PFSK-1 (cell line): ENCODE measurements at regions not wholly inside any gene's neighbourhood (a gene's known extent, or its start where the extent isn't known, plus 50 kb on each side); places are given as distances from the start of the nearest gene placed in this dataset.

Experiments used
- FOXP2 ChIP-seq: optimal IDR thresholded peaks from 2 replicates; pipeline ENCODE3; 2011; ENCODE audit warnings: borderline replicate concordance, control low read depth, inconsistent platforms; ENCODE audit not compliant: insufficient read depth; ENCODE audit errors: extremely low read length, extremely low read depth
- POLR2AphosphoS5 ChIP-seq: IDR thresholded peaks from 2 replicates; pipeline ENCODE4 v1.6.1; 2012; ENCODE audit warnings: low read depth, mild to moderate bottlenecking, control low read depth, low read length, moderate library complexity
- SIN3A ChIP-seq: IDR thresholded peaks from 2 replicates; pipeline ENCODE4 v1.6.1; 2012; ENCODE audit warnings: mild to moderate bottlenecking, low read length, moderate library complexity, borderline replicate concordance; ENCODE audit not compliant: insufficient read depth
- TAF1 ChIP-seq: IDR thresholded peaks from 2 replicates; pipeline ENCODE4 v1.6.1; 2012; ENCODE audit warnings: low read length, control low read depth, borderline replicate concordance; ENCODE audit not compliant: insufficient read depth
- TF ChIP-seq, protein P1 (sequence below), 2 experiments: IDR thresholded peaks; 2 replicates each; pipeline versions ENCODE4 v1.6.1 to v1.8.0; 2011 to 2012; ENCODE audit warnings: low read depth in 2 of 2, low read length in 2 of 2, control low read depth in 1 of 2, inconsistent platforms in 1 of 2, mild to moderate bottlenecking in 1 of 2, moderate library complexity in 1 of 2; ENCODE audit not compliant: insufficient read depth in 1 of 2

DNA sequence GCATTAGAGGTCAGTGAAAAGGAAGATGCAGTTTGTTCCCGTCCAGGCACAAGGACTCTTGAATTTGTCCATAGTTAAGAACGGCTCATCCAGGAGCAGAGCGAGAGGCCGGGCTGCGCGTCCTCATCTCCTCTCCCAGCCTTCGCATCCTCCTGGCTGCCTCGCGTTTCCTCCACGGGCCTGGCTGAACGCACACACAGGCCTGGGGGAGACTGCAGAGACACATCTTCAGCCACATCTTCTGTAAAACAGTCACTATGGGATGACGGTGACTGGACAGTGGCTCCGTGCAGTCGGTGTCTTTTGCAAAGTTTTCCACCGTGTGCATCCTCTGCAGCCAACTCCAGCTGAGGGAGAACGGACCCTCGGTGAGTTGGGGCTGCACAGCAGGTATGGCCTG is 89.7 kb downstream of the PSMG1 start:
- no peak for TF ChIP-seq POLR2AphosphoS5
- TF ChIP-seq, protein P1, sequence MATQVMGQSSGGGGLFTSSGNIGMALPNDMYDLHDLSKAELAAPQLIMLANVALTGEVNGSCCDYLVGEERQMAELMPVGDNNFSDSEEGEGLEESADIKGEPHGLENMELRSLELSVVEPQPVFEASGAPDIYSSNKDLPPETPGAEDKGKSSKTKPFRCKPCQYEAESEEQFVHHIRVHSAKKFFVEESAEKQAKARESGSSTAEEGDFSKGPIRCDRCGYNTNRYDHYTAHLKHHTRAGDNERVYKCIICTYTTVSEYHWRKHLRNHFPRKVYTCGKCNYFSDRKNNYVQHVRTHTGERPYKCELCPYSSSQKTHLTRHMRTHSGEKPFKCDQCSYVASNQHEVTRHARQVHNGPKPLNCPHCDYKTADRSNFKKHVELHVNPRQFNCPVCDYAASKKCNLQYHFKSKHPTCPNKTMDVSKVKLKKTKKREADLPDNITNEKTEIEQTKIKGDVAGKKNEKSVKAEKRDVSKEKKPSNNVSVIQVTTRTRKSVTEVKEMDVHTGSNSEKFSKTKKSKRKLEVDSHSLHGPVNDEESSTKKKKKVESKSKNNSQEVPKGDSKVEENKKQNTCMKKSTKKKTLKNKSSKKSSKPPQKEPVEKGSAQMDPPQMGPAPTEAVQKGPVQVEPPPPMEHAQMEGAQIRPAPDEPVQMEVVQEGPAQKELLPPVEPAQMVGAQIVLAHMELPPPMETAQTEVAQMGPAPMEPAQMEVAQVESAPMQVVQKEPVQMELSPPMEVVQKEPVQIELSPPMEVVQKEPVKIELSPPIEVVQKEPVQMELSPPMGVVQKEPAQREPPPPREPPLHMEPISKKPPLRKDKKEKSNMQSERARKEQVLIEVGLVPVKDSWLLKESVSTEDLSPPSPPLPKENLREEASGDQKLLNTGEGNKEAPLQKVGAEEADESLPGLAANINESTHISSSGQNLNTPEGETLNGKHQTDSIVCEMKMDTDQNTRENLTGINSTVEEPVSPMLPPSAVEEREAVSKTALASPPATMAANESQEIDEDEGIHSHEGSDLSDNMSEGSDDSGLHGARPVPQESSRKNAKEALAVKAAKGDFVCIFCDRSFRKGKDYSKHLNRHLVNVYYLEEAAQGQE (IDR thresholded peaks at IDR 0.05; ENCODE audit: insufficient read depth in 1 of 2, low read depth in 2 of 2, low read length in 2 of 2): no peak
- no peak for TF ChIP-seq TAF1
- TF ChIP-seq SIN3A: no peak
- no peak for TF ChIP-seq FOXP2
